AG09309 (cell line): ENCODE measurements at regions not wholly inside any gene's neighbourhood (a gene's known extent, or its start where the extent isn't known, plus 50 kb on each side); places are given as distances from the start of the nearest gene placed in this dataset.

Source experiments
- DNase-seq: peaks from one replicate; pipeline ENCODE4 v3.0.0-alpha.2; 2010; ENCODE audit warnings: low read depth
- H3K4me3 ChIP-seq: 2 replicates; pipeline ENCODE4 v1.5.1; 2011; ENCODE audit warnings: mild to moderate bottlenecking, low read depth, low read length, moderate library complexity; ENCODE audit not compliant: control insufficient read depth
- TF ChIP-seq, protein P1 (sequence below): IDR thresholded peaks from 2 replicates; pipeline ENCODE4 v1.5.1; 2011; ENCODE audit warnings: mild to moderate bottlenecking, low read depth, low read length, inconsistent platforms; ENCODE audit not compliant: insufficient read depth, control insufficient read depth; ENCODE audit errors: missing control alignments

DNA sequence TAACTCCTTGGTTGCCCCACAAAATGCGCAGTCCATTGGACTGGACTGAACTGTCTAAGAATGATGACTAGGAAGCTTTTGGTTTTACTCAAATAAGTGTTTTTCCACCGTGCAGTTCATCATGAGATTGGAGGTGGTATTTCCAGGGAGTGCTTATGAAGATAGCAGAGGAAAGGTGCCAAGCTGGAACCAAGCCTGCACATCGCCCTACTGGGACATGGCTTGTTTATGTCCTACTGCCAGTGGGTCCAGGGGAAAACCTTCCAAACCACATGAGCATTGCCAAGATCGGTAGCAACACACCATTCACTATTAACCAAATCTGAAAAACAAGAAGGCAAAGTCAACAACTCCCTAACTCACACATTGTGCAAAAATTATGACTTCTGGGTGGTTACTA is 54.7 kb upstream of the DSCAM start:
- H3K4me3 ChIP-seq: no peak overlapping the region
- TF ChIP-seq, protein P1, sequence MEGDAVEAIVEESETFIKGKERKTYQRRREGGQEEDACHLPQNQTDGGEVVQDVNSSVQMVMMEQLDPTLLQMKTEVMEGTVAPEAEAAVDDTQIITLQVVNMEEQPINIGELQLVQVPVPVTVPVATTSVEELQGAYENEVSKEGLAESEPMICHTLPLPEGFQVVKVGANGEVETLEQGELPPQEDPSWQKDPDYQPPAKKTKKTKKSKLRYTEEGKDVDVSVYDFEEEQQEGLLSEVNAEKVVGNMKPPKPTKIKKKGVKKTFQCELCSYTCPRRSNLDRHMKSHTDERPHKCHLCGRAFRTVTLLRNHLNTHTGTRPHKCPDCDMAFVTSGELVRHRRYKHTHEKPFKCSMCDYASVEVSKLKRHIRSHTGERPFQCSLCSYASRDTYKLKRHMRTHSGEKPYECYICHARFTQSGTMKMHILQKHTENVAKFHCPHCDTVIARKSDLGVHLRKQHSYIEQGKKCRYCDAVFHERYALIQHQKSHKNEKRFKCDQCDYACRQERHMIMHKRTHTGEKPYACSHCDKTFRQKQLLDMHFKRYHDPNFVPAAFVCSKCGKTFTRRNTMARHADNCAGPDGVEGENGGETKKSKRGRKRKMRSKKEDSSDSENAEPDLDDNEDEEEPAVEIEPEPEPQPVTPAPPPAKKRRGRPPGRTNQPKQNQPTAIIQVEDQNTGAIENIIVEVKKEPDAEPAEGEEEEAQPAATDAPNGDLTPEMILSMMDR: no peak
- no peak for DNase-seq

DNA sequence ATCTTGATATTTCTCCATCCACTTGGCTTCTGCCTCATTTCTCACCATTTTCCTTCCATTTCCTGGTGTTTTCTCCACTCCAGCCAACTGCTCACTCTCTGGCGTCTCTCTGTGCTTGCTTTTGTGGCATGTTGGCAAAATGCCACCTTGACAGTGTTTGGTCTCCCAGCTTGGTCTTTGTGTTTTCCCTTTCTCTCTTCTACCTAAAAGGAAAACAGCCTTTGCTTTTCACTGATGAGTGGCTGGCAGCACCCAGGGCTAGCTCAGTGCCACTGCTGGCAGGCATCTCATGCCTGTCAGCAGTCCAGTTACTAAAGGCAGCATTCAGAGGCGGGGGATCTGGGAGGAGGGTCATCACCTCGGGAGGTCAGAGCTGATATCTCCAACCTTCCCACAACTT is 55.3 kb upstream of the DSCAM start:
- TF ChIP-seq, protein P1: no peak
- no peak overlapping the region for H3K4me3 ChIP-seq
- DNase-seq: no peak

DNA sequence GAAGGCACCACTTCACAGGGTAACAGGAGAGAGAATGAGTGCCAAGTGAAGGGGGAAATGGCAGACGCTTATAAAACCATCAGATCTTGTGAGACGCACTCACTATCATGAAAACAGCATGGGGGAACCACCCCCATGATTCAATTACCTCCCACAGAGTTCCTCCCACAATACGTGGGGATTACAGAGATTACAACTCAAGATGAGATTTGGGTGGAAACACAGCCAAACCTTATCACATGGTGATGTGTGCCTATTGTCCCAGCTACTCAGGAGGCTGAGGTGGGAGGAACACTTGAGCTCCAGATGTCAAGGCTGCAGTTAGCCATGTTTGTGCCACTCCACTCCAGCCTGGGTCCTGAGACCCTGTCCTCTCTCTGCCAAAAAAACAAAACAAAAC is 56.0 kb upstream of the DSCAM start:
- H3K4me3 ChIP-seq: no peak overlapping the region
- DNase-seq: no peak
- TF ChIP-seq, protein P1: no peak

DNA sequence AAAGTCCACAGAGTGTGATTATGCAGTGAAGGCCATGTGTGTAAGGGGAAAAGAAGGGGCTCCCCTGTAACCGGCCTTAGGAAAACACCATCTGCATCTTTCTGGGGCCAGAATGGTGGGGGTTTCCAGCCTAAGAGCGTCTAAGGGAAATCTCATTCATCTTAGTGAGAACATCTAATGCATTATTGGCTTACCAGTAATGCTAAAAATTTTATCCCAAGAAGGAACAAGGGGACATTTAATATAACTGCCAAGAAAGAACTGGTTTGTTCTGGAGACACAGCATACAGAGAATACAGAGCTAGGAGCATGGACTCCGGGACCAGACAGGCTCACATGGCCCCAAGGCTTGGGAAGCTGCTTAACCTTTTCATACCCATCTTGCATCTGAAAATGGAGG is 58.3 kb upstream of the DSCAM start:
- DNase-seq: no peak
- TF ChIP-seq, protein P1: no peak
- no peak overlapping the region for H3K4me3 ChIP-seq

DNA sequence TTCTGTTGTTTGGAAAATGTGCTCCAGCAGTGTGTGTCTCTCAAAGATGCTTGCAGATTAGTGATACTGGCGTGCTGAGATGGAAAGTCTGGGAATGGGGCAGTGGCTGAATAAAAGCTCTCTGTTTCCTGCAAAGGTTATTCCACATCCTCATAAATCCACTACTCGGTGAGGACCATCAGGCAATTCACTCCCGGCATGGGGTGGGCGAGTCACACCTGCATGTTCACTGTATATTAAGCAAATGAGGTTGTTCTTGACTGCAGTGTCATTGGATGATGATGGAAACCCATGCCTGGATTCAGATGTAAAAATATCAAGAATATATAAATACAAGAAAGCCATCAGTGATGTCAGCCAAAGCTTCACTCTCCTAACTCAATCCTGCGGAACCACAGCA is 65.4 kb upstream of the DSCAM start:
- TF ChIP-seq, protein P1: no peak
- no peak overlapping the region for H3K4me3 ChIP-seq
- DNase-seq: no peak

GRCh38 chr21:40915114-40915513 is 68.2 kb upstream of the DSCAM start:
- H3K4me3 ChIP-seq: no peak overlapping the region
- TF ChIP-seq, protein P1: no peak
- no peak for DNase-seq

DNA sequence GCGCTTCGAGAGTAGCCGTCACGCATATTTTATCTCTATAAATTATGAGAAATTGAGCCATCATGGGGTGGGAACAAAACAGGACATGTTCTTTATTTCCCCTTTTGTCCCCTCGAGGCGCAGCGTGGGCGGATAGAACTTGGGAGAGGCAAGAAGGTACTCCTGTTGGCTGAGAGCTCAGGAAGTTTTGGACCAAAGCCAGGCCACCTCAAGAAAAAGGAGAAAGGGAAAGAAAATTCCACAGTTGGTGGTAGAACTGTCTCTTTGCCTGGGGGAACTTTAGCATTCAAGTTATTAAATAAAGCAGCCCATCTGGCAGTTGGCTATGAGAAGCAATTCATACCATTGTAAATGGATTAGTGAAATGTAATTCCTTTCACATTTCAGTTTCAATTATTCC is 76.4 kb upstream of the DSCAM start:
- no peak for DNase-seq
- H3K4me3 ChIP-seq: no peak overlapping the region
- TF ChIP-seq, protein P1: no peak
